ENCODE measurements at regions not wholly inside any gene's neighbourhood (a gene's known extent, or its start where the extent isn't known, plus 50 kb on each side); places are given as distances from the start of the nearest gene placed in this dataset.

DNA sequence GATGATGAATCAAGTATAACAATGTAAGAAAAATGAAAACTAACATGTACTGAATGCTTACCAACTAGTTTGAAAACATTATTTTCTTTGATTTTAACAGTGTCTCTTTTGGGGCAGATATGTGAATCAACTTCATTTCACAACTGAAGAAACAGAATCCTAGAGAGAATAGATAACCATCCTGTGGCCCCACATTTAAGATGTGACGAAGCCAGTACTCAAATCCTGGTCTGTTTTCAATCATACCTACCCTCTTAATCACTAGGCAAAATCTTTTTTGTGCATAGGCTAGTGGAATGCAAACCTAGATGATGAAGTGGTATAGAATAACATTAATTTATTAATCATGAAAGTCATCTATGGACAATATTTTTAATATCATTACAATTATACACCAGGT is 371.6 kb upstream of the EPHA7 start:
- TF ChIP-seq TAF1 (IDR thresholded peaks at IDR 0.05; ENCODE audit: borderline replicate concordance, insufficient read depth, low read length) (no peak), SIN3A (IDR thresholded peaks at IDR 0.05; ENCODE audit: borderline replicate concordance, insufficient read depth, low read length) (no peak), POLR2AphosphoS5 (IDR thresholded peaks at IDR 0.05; ENCODE audit: low read depth, low read length) (no peak), FOXP2 (optimal IDR thresholded peaks at IDR 0.05; ENCODE audit: borderline replicate concordance, extremely low read depth, extremely low read length, insufficient read depth) (no peak)
- TF ChIP-seq, protein P1, sequence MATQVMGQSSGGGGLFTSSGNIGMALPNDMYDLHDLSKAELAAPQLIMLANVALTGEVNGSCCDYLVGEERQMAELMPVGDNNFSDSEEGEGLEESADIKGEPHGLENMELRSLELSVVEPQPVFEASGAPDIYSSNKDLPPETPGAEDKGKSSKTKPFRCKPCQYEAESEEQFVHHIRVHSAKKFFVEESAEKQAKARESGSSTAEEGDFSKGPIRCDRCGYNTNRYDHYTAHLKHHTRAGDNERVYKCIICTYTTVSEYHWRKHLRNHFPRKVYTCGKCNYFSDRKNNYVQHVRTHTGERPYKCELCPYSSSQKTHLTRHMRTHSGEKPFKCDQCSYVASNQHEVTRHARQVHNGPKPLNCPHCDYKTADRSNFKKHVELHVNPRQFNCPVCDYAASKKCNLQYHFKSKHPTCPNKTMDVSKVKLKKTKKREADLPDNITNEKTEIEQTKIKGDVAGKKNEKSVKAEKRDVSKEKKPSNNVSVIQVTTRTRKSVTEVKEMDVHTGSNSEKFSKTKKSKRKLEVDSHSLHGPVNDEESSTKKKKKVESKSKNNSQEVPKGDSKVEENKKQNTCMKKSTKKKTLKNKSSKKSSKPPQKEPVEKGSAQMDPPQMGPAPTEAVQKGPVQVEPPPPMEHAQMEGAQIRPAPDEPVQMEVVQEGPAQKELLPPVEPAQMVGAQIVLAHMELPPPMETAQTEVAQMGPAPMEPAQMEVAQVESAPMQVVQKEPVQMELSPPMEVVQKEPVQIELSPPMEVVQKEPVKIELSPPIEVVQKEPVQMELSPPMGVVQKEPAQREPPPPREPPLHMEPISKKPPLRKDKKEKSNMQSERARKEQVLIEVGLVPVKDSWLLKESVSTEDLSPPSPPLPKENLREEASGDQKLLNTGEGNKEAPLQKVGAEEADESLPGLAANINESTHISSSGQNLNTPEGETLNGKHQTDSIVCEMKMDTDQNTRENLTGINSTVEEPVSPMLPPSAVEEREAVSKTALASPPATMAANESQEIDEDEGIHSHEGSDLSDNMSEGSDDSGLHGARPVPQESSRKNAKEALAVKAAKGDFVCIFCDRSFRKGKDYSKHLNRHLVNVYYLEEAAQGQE (IDR thresholded peaks at IDR 0.05; ENCODE audit: insufficient read depth in 1 of 2, low read depth in 2 of 2, low read length in 2 of 2) = no peak

DNA sequence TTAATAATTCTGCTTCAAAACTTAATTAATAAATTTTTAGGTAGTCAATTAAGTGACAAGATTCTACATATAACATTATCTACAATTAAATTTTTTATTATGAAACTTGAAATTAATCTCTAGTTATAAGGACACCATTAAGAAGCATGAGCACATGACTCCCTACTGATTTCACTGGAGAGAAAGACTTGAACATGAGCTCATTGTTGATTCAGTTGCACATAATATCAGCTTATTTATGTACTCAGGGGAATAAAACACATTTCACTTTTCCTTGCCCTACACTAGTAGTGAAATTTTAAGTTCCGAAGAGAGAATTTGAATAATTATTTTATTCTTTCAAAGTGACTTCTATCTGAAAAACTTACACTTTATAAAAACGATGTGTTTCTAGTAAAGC is 370.2 kb upstream of the EPHA7 start:
- no peak for TF ChIP-seq POLR2AphosphoS5 (IDR thresholded peaks at IDR 0.05; ENCODE audit: low read depth, low read length)
- TF ChIP-seq TAF1 (IDR thresholded peaks at IDR 0.05; ENCODE audit: borderline replicate concordance, insufficient read depth, low read length) = no peak
- TF ChIP-seq, protein P1 (IDR thresholded peaks at IDR 0.05; ENCODE audit: insufficient read depth in 1 of 2, low read depth in 2 of 2, low read length in 2 of 2) = no peak
- no peak for TF ChIP-seq SIN3A (IDR thresholded peaks at IDR 0.05; ENCODE audit: borderline replicate concordance, insufficient read depth, low read length)
- TF ChIP-seq FOXP2 (optimal IDR thresholded peaks at IDR 0.05; ENCODE audit: borderline replicate concordance, extremely low read depth, extremely low read length, insufficient read depth) = no peak

DNA sequence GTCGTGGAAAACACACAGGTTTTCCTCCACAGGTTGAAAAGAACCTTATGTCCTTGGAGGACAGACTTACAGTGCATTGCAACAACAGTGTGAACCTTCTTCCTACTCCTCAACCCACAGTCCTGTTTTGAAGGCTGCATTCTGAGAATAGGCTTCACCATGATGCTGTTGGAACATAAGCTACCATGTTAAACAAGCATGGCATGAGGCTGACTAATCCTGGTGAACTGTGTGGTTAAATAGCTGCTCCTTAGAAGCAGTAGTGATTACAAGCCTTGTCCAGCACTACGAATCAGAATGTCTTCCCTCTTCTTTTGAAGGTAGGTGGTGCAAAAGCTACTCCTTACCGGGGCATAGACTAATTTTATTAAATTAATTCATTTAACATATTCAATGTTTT is 368.5 kb upstream of the EPHA7 start:
- TF ChIP-seq, protein P1 (IDR thresholded peaks at IDR 0.05; ENCODE audit: insufficient read depth in 1 of 2, low read depth in 2 of 2, low read length in 2 of 2) = no peak
- TF ChIP-seq POLR2AphosphoS5 (IDR thresholded peaks at IDR 0.05; ENCODE audit: low read depth, low read length) = no peak
- no peak for TF ChIP-seq TAF1 (IDR thresholded peaks at IDR 0.05; ENCODE audit: borderline replicate concordance, insufficient read depth, low read length)
- TF ChIP-seq SIN3A (IDR thresholded peaks at IDR 0.05; ENCODE audit: borderline replicate concordance, insufficient read depth, low read length) = no peak
- TF ChIP-seq FOXP2 (optimal IDR thresholded peaks at IDR 0.05; ENCODE audit: borderline replicate concordance, extremely low read depth, extremely low read length, insufficient read depth) = no peak

DNA sequence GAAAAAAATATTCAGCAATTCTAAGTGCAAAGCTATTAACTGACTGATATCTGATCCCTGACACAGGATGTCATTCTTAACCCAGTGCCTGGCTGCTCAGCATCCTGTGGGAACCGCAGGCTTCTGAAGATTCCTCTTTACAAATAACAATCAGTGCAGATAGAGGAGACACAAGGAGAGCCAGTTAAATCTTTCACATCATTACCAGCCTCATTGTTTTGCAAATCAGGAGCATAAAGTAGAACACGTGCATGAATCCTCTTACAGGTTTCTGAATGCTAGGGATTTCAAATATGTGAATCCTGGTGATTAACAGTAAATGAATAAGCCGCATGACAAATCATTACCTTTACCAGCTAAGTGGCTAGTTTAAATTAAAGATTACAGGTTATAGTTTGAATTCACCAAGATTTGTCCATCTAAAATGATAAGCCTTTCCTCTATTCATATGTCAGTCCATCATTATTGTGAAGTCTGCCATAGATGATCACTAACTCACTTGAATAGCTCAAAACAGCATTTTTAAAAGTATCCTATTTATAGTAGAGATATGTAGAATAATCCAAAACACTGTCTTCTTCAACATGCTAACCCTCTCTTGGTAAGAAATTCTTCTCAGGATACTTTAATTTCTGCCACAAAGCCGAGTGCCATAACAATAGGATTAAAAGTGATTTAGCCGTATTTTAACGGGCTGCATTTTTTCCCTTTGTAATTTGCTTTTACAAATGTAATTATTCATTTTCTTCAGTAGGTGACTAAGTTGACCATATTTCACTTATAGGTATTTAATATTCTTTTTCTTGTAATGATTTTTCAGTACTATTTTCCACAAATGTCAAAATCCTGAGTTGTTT is 367.3 kb upstream of the EPHA7 start:
- TF ChIP-seq FOXP2 (optimal IDR thresholded peaks at IDR 0.05; ENCODE audit: borderline replicate concordance, extremely low read depth, extremely low read length, insufficient read depth) = no peak
- TF ChIP-seq, protein P1 (IDR thresholded peaks at IDR 0.05; ENCODE audit: insufficient read depth in 1 of 2, low read depth in 2 of 2, low read length in 2 of 2) = no peak

All from PFSK-1 (cell line).